HG03064 (cell line): ENCODE measurements at regions not wholly inside any gene's neighbourhood (a gene's known extent, or its start where the extent isn't known, plus 50 kb on each side); places are given as distances from the start of the nearest gene placed in this dataset.
"Not testable (repeated sequence)": the region's sequence is repeated elsewhere in the genome, so short reads cannot be mapped to it uniquely, and the experiment has no call there.

ENCODE experiments used
- ATAC-seq: cut with Tn5 transposase; IDR thresholded peaks from one replicate; pipeline ENCODE4 v1.9.1; 2021; ENCODE audit warnings: low read depth; ENCODE audit not compliant: unreplicated experiment

DNA sequence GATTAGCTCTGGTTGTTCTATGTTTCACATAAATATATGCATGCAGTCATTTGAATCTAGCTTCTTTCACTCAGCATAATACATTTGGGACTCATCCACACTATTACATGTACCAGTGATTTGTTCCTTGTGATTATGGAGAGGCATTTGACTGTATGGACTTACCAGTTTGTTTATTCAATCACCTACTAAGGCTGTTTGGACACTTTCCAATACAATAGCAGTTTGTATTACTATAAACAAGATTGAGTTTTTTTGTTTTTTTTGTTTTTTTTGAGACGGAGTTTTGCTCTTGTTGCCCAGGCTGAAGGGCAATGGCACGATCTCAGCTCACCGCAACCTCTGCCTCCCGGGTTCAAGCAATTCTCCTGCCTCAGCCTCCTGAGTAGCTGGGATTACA, 109.8 kb upstream of the DST start:
- ATAC-seq = no peak

DNA sequence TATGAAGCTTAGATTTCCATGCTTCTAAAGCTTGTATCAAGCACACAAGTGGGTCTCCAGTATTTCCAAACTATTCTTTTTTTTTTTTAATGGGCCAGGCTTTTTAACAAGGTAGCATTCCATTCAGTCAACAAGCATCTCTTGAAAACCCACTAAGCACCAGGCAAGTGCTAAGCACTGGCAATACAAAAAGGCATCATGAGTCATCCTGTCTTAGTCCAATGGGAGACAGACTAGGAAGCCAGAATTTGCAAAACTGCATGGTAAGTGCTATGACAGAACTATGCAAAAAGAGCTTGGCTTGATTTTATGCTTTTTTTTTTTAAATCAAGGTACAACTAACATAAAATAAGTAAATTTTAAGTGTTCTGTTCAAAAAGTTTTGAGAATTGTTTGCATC, 109.3 kb upstream of the DST start:
- ATAC-seq = no peak

DNA sequence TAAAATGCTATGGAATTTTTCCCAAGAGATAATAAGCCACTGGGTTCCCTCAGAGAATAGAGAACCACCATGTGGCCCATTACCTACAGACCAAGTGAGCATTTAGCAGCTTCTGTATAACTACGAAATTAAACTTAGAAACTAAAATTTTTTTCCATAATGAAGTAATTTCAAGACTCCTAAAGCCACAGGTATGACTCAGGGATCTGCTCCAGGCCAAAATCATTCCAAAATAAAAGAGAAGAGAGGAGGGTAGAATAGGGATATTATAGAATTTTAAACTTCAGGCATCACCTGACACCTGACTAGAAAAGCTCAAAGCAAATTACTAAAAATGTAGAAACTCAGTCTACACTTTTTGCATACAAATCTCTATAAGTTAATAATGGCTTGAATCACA, 108.9 kb upstream of the DST start:
- ATAC-seq = no peak

DNA sequence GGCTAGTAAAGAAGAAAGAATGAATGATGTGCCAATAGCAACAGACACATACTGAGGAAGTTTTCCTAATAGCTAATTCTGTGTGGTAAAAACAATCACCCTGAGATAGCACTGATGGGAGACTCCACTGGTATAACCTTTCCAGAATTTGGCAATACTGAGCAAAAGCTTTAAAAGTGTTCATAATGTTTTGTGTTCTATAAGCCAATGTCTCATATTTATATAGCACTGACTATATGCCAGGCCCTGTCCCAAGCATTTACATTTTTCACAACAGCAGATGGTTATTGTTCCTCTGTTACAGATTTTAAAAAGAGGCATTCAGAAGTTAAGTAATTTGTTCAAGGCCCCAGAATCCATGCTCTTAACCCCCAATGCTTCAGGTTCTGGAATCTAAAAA, 108.0 kb upstream of the DST start:
- no peak for ATAC-seq

DNA sequence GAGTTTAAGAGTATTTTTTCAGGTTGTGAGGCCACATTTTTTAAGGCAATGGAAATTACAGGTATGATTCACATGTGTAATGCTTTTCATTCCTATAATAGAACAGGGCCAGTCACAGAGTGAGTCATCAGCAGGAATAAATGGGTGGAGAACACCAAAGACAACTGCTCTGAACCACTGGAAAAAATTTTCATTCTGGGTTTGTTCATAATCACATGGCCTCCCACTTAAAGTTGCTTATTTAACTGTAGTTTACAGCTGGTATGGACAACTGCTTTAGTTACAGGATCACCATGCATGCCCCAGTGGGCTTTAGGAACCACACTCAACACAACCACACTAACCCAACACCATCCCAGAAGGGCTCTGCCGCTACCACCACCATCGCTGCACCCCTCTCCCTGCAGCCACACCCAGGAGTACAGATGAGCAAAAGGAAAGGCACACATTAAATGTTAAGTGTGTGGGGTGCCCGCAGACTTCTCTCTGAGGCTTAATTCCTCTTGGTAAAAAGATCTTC, 107.0 kb upstream of the DST start:
- no peak for ATAC-seq

DNA sequence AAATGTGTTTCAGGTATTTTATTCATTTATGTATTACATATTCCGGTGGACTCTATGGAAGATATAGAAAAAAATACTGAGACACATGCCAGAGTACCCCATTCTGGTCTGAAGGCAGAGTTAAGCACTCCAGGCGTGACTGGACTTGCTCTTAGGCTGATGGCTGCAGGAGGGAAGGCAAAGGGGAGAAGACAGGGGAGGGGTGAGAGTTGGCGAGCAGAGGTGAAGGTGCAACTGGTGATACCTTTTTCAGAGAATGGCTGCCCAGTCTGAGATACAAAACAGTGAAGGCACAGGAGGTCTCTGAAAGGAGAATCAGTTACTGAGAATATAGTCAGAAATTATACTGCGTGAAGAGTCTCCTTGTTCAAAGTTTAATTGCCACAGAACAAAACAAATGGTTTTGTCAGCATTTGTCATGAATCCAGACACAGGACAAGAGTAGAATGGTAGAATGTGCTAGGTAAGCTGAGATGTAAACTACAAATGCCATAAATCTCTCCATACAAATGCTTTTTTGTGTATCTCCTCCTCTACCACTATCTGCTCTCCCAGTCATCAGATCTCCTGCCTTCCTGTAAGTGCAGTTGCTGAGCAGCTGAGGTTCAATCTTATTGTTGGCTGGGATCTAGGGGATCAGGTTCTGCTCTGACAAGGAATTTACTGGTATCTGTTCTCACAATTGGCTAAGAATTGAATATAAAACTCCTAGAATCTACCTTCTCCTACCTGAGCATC, 104.2 kb upstream of the DST start:
- ATAC-seq = no peak

DNA sequence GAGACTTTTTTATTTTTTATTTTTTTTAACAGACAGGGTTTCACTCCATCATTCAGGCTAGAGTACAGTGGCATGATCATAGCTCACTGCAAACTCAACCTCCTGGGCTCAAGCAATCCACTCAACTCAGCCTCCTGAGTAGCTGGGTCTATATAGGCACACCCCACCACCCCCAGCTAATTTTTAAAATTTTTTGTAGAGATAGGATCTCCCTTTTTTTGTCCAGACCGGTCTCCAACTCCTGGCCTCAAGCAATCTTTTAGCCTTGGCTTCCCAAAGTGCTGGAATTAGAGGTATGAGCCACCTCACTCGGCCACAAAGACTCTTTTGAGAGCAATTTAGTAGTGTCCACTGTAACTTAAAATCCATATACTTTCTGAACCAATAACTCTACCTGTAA, 103.3 kb upstream of the DST start:
- ATAC-seq = no peak

DNA sequence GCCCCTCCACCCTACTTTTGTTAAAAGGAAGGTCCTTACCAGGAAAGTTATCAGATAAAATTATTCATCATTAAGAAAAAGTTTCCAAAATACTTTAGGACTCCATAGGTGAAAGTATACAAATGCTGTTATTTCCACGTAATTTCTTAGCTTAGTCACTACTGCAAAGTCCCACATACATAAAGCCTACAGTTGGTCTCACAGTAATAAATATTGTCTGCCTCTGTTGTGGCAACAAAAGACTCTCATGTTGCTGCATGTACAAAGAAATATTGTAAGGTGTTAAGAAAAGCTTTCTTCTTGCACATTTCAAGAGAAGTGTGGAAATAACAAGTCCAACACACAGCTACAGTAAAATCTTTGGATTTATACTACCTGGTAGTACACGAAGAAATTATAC, 102.4 kb upstream of the DST start:
- no peak for ATAC-seq

DNA sequence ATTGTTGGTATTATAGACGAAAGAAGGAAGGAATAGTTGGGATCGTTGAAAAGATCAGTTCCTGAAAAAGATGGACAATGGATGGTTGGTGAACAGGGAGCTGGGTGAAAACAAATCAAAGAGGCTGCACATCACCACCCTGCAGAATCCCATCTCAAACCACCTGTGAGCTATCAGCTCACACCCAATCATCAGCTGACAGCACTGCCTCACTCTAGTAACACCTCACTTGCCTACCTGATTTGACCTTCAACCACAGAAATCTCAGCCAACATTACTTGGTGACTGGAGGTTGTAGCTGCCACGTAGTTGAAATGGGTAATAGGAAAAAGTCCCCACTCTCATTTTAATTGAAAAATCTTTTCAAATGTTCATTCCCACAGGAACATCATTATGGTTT, 101.8 kb upstream of the DST start:
- ATAC-seq = no peak

DNA sequence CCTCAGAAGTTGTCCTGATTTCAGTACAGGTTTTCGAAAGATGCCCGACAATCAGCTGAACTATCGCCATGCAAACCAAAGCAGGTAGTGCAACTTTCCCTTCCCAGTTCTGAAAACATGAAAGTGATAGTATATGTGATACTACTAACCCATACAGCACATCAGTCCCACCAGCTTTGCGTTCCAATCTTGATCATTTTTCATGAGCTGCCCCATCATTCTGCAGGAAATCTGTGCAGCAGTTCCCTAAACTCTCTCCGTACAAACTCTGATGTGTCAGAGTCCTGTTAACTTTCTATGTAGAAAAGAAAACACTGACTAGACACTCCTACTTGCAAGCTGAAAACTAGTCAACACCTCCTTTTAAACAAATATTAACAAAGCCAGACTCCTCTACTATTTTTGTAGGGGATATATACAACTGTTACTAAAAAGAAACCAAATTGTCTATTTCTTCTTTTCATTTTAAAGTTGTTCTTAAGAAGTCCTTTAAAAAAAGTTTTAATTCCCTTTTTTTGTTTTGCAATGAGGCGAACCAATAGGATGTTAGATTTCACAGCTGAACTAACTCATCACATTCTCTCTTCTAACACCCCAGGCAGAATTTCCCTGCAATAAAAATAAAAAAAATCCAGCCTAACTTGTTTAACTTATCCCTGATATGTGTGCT, 99.6 kb upstream of the DST start:
- ATAC-seq = no peak

DNA sequence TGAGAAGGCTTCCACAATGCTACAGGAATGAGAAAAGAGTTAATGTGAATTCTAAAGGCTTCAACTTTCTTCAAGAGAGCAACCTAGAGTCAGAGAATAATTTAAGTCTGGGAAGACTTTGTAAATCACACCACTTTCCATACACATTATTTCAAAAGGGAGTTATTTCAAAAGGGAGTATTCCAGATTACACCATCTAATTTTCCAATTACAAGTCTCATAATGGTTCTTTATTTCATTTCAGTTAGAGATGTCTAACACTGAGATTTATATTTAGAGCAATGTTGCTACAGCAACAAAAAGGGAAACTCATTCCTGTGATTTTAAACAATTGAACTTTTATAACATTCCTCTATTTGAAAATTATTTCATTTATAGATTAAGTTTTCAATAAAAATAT, 98.8 kb upstream of the DST start:
- ATAC-seq = no peak

DNA sequence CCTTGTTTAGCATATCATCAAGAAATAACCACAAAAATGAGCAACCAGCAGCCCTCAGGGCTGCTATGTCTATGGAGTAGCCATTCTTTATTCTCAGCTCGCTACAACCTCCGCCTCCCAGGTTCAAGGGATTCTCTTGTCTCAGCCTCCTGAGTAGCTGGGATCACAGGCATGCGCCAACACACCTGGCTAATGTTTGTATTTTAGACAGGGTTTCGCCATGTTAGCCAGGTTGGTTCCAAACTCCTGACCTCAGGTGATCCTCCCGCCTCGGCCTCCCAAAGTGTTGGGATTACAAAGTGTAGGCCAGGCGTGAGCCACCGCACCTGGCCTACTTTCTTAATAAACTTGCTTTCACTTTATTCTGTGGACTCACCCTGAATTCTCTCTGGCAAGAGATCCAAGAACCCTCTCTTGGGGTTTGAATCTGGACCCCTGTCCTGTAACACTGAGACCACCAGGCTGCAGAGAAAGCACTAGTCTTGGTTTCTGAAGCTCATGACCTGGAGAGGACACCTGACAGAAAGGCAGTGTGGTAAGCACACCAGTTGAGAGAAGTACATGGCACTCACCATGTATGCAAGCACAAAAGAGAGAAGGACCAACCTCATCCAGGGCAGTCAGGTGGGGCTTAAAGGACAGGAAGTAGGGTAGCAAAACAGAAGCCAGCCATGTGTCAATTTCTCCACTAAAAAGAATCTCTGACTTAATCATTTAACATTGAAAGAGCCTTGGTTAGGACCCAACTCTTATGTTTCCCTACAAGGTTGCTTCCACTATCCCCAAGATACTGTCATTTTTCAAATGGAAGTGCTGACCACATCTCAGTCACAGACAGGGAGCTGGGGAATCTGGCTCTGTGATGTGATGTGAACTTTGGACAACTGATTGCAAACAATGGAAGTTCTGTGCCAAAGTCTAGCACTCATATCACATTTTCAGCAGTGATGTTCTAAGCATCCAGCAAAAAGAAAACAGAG, 97.4 kb upstream of the DST start:
- ATAC-seq = no peak

DNA sequence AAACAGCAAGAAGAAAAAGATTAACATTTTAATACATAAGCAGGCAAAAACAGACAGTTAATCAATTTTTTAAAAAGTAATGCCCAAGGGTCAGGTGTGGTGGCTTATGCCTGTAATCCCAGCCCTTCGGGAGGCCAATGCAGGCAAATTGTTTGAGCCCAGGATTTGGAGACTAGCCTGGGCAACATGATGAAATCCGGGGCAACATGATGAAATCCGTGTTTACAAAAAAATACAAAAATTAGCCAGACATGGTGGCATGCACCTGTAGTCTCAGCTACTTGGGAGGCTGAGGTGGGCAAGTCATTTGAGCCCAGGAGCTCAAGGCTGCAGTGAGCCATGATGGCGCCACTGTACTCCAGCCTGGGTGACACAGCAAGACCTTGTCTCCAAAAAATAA, 94.1 kb upstream of the DST start:
- ATAC-seq = no peak

DNA sequence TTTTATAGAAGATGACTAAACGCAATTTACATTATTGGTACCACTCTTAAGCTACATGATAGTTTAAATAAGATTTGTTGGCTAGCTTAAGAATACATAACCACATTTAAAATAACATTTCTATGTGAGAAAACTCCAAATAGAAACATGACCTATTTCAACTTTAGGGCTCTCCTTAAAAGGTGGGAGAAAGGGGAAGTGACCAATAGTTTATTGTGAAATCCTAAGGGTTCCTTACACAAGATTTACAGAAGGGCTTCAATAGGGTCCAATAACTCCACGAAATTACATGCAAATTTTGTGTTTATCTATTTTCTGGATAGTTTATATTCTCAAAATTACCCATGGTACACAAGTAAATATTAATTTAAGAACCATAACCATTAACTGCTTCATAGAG, 91.6 kb upstream of the DST start:
- ATAC-seq = no peak

DNA sequence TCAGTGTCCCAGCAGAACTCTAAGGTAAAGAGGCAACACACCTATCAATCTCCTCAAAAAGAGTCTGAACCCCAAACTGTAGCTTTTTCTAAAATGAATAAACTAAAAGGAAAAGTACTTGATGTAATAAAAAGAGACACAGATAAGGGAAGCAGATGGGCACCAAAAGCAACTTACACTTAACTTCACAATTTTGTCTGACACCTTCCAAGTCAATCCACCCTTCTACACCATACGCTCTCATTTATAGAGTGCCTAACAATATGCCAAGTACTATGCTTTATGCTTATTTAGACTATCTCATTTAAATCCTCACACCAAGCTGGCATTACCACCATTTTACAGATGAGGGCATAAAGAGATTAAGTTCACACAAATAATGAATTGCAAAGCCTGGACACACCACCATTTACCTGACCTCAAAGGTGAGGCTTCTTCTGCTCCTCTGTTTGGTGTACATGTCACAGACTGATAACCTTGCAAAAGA, 90.6 kb upstream of the DST start:
- ATAC-seq = no peak

DNA sequence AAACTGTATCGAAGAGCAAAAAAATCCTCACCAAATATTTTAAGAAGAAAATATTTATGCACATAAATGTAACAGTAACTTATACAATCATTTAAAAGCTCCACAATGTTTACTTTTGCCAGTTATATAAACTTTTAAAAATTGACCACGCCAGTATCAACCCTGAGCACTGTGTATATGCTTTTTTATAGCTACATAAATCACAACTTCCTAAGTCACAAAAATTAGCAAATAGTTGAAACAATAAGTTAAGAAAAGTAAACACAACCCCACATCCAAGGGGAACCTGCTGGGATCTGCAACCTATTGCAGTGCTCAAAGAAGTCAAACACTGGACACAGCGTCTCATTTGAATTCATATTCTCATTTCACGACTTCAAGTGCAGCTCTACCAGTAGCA, 89.8 kb upstream of the DST start:
- ATAC-seq = no peak

DNA sequence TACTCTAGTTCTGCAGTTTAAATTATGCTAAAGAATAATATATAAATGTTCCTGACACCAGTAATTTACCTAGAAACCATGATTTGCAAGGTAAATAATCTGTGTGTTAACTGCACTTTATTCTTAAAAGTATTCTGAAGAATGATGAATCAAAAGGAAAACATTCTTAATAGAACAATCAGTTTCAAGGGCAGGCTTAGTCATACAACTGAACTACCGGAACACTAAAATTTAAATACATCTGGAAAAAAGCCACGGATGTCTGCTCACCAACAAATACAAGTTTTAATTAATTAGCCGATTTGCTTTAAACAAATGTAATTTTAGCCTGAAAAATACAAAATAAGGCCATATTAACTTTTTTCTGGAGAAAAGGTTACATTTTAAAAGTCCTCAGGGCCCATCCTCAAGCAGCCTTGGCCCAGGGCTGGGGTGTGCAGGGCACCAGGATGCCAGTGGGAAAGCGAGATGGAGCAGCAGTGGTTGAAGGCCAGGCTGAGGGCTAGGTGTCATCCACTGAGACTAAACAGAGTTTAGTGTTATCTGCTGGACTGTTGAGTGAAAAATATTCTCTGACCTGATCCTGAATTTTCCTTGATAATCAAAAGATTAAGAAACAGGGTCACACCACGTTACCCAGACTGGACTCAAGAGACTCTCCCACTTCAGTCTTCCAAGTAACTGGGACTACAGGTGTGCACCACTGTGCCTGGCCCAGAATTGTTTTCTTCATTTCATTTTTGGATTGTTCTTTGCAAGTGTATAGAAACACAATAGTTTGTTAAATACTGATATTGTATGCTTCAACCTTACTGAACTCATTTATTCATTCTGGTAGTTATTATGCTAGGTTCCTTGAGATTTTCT, 88.2 kb upstream of the DST start:
- no peak for ATAC-seq

DNA sequence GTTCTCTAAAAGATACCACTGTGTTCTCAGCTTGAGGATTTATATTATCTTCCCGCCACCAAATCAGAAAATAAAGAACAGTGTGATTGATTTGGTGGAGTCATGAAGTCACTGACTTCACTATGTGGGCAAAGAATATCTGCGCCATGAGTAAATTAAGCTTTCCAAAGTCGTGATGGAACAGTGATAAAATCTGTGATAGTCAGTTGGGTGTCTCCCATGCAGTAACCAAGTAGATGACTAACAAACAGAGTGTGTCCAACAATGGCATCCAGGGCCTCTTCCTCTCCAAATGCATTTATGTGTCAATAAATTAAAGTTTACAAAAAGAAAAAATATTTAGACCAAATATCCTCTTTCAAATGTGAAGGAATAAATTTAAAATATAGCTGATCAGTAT, 87.0 kb upstream of the DST start:
- no peak for ATAC-seq

DNA sequence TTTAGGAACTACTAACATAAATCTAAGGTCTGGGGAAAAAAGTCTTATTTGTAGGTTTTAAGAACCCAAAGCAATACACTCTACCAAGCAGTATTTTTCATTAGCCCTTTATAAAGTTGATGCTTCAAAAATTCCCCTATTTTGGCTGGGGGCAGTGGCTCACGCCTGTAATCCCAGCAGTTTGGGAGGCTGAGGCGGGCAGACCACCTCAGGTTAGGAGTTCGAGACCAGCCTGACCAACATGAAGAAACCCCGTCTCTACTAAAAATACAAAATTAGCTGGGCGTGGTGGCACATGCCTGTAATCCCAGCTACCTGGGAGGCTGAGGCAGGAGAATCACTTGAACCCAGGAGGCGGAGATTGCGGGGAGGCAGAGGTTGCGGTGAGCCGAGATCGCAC, 86.5 kb upstream of the DST start:
- ATAC-seq = not testable (repeated sequence)
